ENCODE measurements at regions not wholly inside any gene's neighbourhood (a gene's known extent, or its start where the extent isn't known, plus 50 kb on each side); places are given as distances from the start of the nearest gene placed in this dataset.
"Not testable (repeated sequence)": the region's sequence is repeated elsewhere in the genome, so short reads cannot be mapped to it uniquely, and the experiment has no call there.

GRCh38 chr2:38483776-38484501, 106.9 kb upstream of the ATL2 start:
- no peak for DNase-seq (ENCODE audit: low spot score)

GRCh38 chr2:38482710-38483109, 105.6 kb upstream of the ATL2 start:
- not testable (repeated sequence) for DNase-seq (ENCODE audit: low spot score)

- DNase-seq (ENCODE audit: low spot score): no peak
Measured at GRCh38 chr2:38480617-38481016, 103.5 kb upstream of the ATL2 start.

- no peak for DNase-seq (ENCODE audit: low spot score)
Measured at GRCh38 chr2:38477006-38477405, 99.9 kb upstream of the ATL2 start.

- no peak for DNase-seq (ENCODE audit: low spot score)
Measured at GRCh38 chr2:38475567-38475881, 98.5 kb upstream of the ATL2 start.

GRCh38 chr2:38474715-38475566, 97.9 kb upstream of the ATL2 start:
- DNase-seq (ENCODE audit: low spot score): no peak

GRCh38 chr2:38474021-38474456, 97.0 kb upstream of the ATL2 start:
- no peak for DNase-seq (ENCODE audit: low spot score)

- no peak for DNase-seq (ENCODE audit: low spot score)
Measured at GRCh38 chr2:38473333-38474005, 96.4 kb upstream of the ATL2 start.

GRCh38 chr2:38470115-38470514, 93.0 kb upstream of the ATL2 start:
- no peak for DNase-seq (ENCODE audit: low spot score)

GRCh38 chr2:38467768-38468455, 90.8 kb upstream of the ATL2 start:
- DNase-seq (ENCODE audit: low spot score): no peak

GRCh38 chr2:38466876-38467767, 90.0 kb upstream of the ATL2 start:
- no peak for DNase-seq (ENCODE audit: low spot score)

GRCh38 chr2:38466409-38466808, 89.3 kb upstream of the ATL2 start:
- no peak for DNase-seq (ENCODE audit: low spot score)

GRCh38 chr2:38465789-38466127, 88.7 kb upstream of the ATL2 start:
- no peak for DNase-seq (ENCODE audit: low spot score)

- DNase-seq (ENCODE audit: low spot score): no peak
Measured at GRCh38 chr2:38464971-38465788, 88.1 kb upstream of the ATL2 start.

- DNase-seq (ENCODE audit: low spot score): no peak
Measured at GRCh38 chr2:38463752-38464151, 86.7 kb upstream of the ATL2 start.

GRCh38 chr2:38462121-38462661, 85.1 kb upstream of the ATL2 start:
- DNase-seq (ENCODE audit: low spot score): no peak

- no peak for DNase-seq (ENCODE audit: low spot score)
Measured at GRCh38 chr2:38461470-38461869, 84.4 kb upstream of the ATL2 start.

GRCh38 chr2:38460313-38460712, 83.2 kb upstream of the ATL2 start:
- no peak for DNase-seq (ENCODE audit: low spot score)

- no peak for DNase-seq (ENCODE audit: low spot score)
Measured at GRCh38 chr2:38454081-38454480, 77.0 kb upstream of the ATL2 start.

- not testable (repeated sequence) for DNase-seq (ENCODE audit: low spot score)
Measured at GRCh38 chr2:38451778-38452177, 74.7 kb upstream of the ATL2 start.
